Mesothelial cell of epicardium (in vitro differentiated cells): ENCODE measurements at regions not wholly inside any gene's neighbourhood (a gene's known extent, or its start where the extent isn't known, plus 50 kb on each side); places are given as distances from the start of the nearest gene placed in this dataset.
"Not testable (repeated sequence)": the region's sequence is repeated elsewhere in the genome, so short reads cannot be mapped to it uniquely, and the experiment has no call there.

ENCODE experiments used
- DNase-seq, 2 experiments: peaks; one replicate each; pipeline ENCODE4 v3.0.0; 2021; ENCODE audit warnings: low spot score in 2 of 2; ENCODE audit not compliant: unreplicated experiment in 2 of 2
- H3K27ac Mint-ChIP-seq: 2 replicates; pipeline ENCODE4 v1.8.0; 2021; ENCODE audit warnings: mixed read lengths
- H3K27me3 Mint-ChIP-seq: 2 replicates; pipeline ENCODE4 v1.8.0; 2021; ENCODE audit warnings: low read depth, mixed read lengths
- H3K36me3 Mint-ChIP-seq: 2 replicates; pipeline ENCODE4 v1.8.0; 2021; ENCODE audit warnings: mixed read lengths
- H3K4me1 Mint-ChIP-seq: 2 replicates; pipeline ENCODE4 v1.8.0; 2021; ENCODE audit warnings: mixed read lengths
- H3K4me3 Mint-ChIP-seq: 2 replicates; pipeline ENCODE4 v1.8.0; 2021; ENCODE audit warnings: mild to moderate bottlenecking, moderate library complexity, mixed read lengths
- H3K9me3 Mint-ChIP-seq: 2 replicates; pipeline ENCODE4 v1.8.0; 2021; ENCODE audit warnings: mixed read lengths
- TF ChIP-seq, protein P1 (sequence below): fragments of 200-600 bp; sonication (generic); IDR thresholded peaks from one replicate; pipeline ENCODE4 v1.5.0; 2021; ENCODE audit warnings: antibody characterized with exemption; ENCODE audit not compliant: unreplicated experiment

GRCh38 chr2:236782938-236783337, 213.3 kb downstream of the ACKR3 start:
- no peak for DNase-seq
- Mint-ChIP-seq H3K4me3 (no peak overlapping the region), H3K36me3 (no peaks in the 10 kb centered on the region), H3K9me3 (peaks cover 16% of the 10 kb centered on the region), H3K27ac (no peak overlapping the region), H3K4me1 (peaks cover 5% of the 10 kb centered on the region), H3K27me3 (no peaks in the 10 kb centered on the region)
- TF ChIP-seq, protein P1, sequence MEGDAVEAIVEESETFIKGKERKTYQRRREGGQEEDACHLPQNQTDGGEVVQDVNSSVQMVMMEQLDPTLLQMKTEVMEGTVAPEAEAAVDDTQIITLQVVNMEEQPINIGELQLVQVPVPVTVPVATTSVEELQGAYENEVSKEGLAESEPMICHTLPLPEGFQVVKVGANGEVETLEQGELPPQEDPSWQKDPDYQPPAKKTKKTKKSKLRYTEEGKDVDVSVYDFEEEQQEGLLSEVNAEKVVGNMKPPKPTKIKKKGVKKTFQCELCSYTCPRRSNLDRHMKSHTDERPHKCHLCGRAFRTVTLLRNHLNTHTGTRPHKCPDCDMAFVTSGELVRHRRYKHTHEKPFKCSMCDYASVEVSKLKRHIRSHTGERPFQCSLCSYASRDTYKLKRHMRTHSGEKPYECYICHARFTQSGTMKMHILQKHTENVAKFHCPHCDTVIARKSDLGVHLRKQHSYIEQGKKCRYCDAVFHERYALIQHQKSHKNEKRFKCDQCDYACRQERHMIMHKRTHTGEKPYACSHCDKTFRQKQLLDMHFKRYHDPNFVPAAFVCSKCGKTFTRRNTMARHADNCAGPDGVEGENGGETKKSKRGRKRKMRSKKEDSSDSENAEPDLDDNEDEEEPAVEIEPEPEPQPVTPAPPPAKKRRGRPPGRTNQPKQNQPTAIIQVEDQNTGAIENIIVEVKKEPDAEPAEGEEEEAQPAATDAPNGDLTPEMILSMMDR: no peak

DNA sequence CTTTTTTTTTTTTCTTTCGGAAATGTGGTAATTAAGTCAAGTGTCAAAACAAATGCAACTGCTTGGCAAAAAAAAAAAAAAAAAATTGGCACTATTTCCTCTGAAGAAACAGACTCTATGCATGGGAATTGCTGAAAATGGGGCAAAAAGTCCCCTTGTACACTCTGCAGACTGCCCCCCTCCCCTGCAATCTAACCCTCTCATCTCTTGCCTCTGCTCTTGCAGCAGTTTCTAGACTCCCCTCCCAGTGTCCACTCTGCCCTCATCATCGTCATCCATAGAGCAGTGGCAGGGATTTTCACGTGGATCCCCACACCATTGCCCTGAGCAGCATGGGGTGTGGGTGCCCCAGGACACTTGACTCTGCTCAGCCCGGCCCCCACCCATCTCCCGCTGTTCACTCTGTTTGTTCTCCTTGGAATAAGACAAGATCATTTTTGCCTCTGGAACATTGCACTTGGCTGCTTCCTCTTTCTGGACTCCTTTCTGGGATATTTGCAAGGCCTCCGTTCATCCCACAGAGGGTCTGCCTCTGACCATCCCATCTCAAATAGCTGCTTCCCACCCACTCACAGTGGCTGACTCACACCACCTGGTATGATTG, 213.9 kb downstream of the ACKR3 start:
- H3K9me3 Mint-ChIP-seq: peaks cover 16% of the 10 kb centered on the region
- no peak overlapping the region for H3K4me3 Mint-ChIP-seq
- no peaks in the 10 kb centered on the region for H3K36me3 Mint-ChIP-seq

GRCh38 chr2:236785611-236786057, 216.0 kb downstream of the ACKR3 start:
- peak overlapping the region; percentile 1 for H3K27ac Mint-ChIP-seq
- no peak for DNase-seq
- TF ChIP-seq, protein P1: no peak
- no peak overlapping the region for H3K4me3 Mint-ChIP-seq
- H3K36me3 Mint-ChIP-seq: no peaks in the 10 kb centered on the region
- H3K4me1 Mint-ChIP-seq: peaks cover 16% of the 10 kb centered on the region
- no peaks in the 10 kb centered on the region for H3K27me3 Mint-ChIP-seq
- H3K9me3 Mint-ChIP-seq: peaks cover 16% of the 10 kb centered on the region

More for the DNA sequence above, 213.9 kb downstream of the ACKR3 start:
- TF ChIP-seq, protein P1: no peak
- Mint-ChIP-seq H3K27ac (no peak overlapping the region), H3K4me1 (peaks cover 5% of the 10 kb centered on the region), H3K27me3 (no peaks in the 10 kb centered on the region)
- DNase-seq: no peak

DNA sequence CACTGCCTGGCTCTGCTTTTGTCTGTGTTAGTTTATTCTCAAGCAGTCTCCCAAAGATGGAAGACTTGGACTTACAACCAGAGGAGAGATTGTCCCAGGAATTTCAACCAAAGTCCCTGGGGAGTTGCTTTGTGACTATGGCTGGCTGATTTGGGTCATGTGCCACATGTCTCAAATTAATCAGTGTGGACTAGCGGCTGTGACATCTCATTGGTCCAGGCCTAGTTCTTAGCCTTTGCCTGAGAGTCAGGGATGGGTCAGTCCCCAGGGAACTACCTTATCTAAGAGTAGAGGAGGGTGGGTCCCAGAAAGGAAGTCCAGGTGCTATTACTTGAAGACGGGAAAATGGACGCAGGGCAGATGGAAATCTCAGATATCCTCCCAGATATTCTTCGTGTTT, 217.1 kb downstream of the ACKR3 start:
- DNase-seq: no peak
- H3K4me3 Mint-ChIP-seq: no peak overlapping the region
- peaks cover 16% of the 10 kb centered on the region for H3K9me3 Mint-ChIP-seq
- peaks cover 25% of the 10 kb centered on the region for H3K4me1 Mint-ChIP-seq
- TF ChIP-seq, protein P1: no peak
- no peaks in the 10 kb centered on the region for H3K27me3 Mint-ChIP-seq
- H3K27ac Mint-ChIP-seq: no peak overlapping the region
- no peaks in the 10 kb centered on the region for H3K36me3 Mint-ChIP-seq

GRCh38 chr2:236787376-236787775, 217.8 kb downstream of the ACKR3 start:
- not testable (repeated sequence) for H3K27me3 Mint-ChIP-seq, H3K27ac Mint-ChIP-seq, DNase-seq, H3K36me3 Mint-ChIP-seq, H3K4me3 Mint-ChIP-seq
- peaks cover 16% of the 10 kb centered on the region for H3K9me3 Mint-ChIP-seq
- peaks cover 24% of the 10 kb centered on the region for H3K4me1 Mint-ChIP-seq

- H3K27ac Mint-ChIP-seq: no peak overlapping the region
- H3K36me3 Mint-ChIP-seq: no peaks in the 10 kb centered on the region
- peaks cover 16% of the 10 kb centered on the region for H3K9me3 Mint-ChIP-seq
- TF ChIP-seq, protein P1: no peak
- H3K4me1 Mint-ChIP-seq: peaks cover 19% of the 10 kb centered on the region
- H3K4me3 Mint-ChIP-seq: no peak overlapping the region
- DNase-seq: no peak
- no peaks in the 10 kb centered on the region for H3K27me3 Mint-ChIP-seq
Measured at GRCh38 chr2:236787885-236788284, 218.3 kb downstream of the ACKR3 start.
